GM19468 (cell line): ENCODE measurements at regions not wholly inside any gene's neighbourhood (a gene's known extent, or its start where the extent isn't known, plus 50 kb on each side); places are given as distances from the start of the nearest gene placed in this dataset.
"Not testable (repeated sequence)": the region's sequence is repeated elsewhere in the genome, so short reads cannot be mapped to it uniquely, and the experiment has no call there.

Experiments
- ATAC-seq: cut with Tn5 transposase; IDR thresholded peaks from one replicate; pipeline ENCODE4 v1.9.1; 2021; ENCODE audit warnings: mild to moderate bottlenecking, moderate library complexity, moderate number of reproducible peaks; ENCODE audit not compliant: unreplicated experiment; ENCODE audit errors: extremely low read depth

DNA sequence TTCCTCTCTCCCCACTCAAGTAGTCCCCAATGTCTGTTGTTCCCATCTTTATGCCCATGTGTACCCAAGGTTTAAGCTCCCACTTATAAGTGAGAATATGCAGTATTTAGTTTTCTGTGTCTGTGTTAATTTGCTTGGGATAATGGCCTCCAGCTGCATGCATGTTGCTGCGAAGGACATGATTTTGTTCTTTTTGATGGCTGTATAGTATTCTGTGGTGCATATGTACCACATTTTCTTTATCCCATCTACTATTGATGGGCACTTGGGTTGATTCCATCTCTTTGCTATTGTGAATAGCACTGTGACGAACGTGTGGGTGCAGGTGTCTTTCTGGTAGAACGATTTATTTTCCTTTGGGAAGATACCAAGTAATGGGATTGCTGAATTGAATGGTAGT, 170.2 kb upstream of the AUTS2 start:
- no peak for ATAC-seq

DNA sequence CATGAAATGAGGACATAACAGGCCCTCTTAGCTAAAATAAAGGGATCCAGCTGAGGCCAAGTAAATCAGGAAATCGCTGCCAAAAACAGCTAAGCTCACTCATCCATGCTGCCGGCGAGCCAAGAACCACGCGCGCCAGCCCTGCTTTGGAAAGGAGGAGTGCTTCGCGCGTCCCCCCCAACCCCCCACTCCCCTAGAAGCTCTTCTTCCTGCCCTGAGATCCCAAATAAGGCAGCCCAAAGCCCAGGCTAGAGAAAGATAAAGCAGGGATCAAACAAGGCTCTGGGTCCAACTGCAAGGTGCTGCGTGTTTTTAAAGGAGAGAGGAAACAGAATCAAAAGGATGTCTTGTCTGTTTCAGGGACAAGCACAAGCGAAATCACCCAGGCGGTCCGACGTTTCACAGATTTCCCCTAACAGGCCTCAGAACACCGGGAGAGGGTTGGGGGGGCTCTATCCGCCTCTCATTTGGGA, 168.3 kb upstream of the AUTS2 start:
- no peak for ATAC-seq

DNA sequence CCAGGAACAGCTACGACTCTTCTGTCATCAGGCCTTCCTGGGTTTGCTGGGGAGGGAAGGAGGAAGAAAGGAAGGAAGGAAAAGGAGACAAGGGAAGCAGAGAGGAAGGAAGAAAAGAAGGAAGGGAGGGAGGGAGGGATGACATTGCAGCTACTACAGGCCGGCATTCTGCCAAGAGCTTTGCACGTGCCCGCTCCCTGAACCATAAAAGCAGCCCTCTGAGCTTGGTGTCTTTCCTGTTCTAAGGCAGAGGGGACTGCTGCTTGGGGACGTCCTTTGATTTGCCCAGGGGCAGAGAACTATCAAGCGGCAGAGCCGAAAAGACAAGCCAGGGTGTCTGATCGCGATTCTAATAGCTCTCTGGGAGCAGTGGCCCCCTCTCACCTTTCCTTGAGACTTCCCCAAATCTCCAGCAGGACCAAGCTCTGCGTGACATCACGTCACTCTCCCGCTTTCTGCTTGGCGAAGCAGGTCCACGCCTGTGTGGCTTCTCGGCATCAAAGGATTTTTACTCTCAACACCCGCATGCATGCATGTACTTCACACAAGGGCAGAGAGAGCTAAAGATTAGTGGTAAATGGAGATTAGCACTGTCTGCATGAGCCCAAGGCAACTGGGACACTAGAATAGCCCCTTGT, 167.8 kb upstream of the AUTS2 start:
- no peak for ATAC-seq

DNA sequence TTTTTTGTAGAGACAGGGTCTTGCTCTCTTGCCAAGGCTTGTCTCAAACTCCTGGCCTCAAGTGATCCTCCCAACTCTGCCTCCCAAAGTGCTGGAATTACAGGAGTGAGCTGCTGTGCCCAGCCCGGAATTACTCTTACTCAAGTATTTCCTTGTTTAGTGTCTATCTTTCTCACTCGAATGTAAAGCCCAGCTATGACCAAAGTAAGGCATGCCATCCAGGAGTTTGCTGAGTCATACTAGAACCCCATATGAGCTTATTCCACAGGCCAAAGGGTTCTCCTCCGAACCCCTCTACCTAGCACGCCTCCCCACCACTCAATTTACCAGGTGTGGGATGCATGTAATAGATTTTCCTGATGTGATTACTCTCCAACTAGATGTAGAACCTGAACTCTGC, 166.6 kb upstream of the AUTS2 start:
- ATAC-seq, result no peak

DNA sequence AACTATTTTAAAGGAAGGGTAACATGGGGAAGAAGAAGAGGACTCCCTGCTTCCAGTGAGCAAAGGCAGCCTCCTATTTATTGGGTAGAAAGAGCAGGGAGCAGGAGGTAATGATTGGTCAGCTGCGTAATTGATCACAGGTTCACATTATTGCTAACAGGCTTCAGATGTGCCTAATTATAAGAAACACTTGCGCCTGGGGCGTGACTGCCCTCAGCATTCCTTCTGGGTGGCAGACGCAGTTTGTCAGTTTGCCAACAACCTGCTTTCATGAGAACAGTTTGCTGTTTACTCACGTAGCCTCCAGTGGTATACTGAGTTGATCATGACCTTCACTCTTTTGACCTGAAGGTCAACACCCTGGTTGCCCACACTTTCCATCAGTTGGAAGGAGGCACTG, 166.0 kb upstream of the AUTS2 start:
- not testable (repeated sequence) for ATAC-seq

DNA sequence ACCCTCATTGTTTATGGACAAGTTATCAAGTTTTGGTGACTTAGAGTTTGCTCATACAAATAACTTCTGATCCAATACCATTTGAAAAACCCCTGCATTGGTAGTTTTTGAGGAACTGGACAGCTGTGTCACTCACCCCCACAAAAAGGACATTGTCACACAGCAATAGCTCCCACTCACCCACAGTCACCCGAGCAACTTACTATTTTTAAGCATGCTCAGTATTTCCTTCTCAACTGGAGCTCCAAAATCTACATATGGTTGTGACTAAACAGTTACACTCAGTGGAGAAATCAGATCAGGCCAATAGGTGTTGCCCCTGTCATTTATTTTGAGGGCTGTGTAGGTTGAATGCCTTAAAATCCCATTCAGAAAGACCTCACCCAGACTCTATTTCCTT, 165.2 kb upstream of the AUTS2 start:
- no peak for ATAC-seq

DNA sequence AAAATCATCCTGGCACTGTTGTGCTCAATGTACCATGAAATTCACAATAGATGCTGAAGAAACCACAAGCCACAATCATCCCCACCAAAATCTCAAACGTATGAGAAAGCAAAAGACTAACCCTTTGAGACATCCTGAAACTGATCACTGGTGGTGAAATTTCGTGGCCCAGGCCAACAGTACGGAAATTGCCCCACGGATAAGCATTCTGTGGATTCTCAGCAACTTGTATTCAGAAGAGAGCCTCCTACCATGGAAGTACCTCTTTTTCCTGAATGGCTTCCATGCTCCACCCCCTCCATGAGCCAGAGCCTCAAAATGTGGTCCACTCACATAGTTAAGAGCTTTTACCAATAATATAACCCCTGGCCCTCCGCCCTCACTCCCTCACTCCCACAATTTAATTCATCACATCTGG, 163.9 kb upstream of the AUTS2 start:
- no peak for ATAC-seq

DNA sequence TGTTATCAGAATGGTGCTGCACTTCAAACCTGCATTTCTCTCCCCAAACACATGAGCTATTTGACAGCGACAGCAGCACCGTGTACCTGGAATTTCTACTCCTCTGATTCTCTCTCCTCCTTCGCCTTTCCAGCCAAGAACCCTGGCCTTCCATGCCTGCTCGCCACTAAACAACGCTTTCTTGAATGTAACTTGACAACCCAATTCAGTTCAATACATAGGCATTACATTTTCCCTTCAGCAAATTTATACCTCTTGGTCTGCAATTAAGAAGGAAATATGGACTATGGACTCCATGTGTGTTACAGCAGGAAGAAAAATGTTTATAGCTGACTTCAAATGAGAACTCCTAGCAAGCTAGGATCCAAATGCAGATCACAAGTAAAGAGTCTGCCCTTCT, 162.6 kb upstream of the AUTS2 start:
- ATAC-seq, result no peak

DNA sequence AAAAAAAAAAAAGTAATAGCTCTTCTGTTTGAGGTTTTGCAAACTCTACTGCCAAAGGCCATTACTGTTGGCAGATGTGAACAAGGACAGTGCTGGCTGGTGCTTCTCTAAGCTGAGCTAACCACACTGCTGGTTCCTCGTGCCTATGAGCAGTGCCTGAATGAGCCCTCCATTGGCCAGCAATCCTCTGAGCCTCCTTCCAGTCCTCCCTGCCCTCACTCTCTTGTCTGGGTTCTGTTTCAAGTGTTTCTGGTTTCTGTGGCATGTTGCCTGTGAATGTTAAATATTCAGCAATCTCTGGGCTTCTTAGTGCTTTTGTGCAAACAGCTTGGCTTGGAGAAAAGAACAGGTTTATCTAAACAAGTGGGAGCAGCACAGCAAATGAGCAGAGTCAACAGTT, 161.3 kb upstream of the AUTS2 start:
- ATAC-seq, result no peak

DNA sequence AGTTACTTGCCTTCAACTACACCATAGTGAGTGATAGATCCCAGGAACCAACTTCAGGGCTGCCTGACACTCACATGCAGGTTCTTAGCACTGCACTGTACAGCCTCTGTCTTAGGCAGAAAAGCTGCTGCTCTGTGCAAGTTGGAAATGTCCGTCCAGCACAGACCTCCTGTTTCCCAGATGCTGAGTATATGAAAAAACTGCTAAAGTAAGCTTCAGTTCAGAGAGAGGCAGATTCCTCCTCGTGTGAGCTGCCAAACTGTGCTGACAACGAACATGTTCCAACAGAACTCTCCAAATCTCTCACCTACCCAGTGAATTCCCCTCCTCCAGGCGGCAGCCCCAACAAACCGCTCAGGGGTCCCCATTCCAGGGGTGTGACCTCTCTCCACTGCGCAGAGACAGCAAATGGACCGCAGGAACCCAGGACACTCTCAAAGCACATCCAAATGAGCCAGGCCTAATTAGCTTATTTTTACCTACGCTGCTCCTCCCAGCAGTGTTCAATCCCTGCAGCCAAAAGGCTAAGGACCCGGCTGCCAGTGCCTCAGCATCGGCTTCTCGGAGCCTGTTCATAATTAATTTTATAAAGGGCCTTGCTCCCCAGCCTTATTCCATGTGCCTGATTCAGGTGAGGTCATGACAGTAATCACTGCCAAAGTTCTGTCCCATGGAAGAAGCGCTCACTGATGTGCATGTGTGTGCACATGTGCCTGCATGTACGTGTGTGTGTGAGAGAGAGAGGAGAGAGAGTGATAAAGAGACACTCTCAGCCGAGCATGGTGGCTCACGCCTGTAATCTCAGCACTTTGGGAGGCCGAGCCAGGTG, 159.5 kb upstream of the AUTS2 start:
- no peak for ATAC-seq

DNA sequence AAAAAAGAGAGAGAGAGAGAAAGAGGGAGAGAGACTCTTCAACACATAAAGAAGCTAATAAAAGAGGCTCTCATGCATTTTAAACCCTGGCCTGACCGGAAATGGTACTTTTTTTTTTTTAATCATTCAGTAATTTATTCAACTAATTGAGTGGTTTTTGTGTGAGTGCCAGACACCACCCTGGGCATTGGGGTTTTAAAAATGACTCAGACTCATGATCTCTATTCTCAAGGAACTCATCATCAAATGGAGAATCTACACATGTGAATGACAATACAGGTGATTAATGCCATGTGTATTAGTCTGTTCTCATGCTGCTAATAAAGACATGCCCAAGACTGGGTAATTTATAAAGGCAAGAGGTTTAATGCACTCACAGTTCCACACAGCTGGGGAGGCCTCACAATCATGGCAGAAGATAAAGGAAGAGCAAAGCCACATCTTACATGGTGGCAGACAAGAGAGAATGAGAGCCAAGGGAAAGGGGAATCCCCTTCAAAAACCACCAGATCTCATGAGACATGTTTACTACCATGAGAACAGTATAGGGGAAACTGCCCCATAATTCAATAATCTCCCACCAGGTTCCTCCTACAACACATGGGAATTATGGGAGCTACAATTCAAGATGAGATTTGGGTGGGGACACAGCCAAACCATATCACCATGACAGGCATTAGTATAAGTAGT, 158.5 kb upstream of the AUTS2 start:
- ATAC-seq, result no peak

DNA sequence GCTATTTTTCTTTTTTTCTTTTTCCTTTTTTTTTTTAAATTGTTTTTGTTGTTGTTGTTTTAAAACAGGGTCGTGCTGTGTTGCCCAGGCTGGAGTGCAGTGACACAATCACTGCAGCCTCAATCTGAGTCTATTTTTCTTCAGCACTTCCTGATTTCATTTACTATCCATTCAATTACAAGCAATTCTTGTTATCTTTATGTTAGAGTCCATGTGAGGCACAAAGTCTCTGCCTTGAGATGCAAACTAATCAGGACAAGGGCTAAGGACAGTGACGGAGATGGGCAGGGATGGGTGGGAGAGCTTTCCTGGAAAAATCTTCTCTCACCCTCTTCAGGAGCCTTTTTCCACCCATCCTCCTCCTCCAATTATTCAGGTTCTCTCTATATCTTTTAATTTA, 157.3 kb upstream of the AUTS2 start:
- ATAC-seq, result no peak

DNA sequence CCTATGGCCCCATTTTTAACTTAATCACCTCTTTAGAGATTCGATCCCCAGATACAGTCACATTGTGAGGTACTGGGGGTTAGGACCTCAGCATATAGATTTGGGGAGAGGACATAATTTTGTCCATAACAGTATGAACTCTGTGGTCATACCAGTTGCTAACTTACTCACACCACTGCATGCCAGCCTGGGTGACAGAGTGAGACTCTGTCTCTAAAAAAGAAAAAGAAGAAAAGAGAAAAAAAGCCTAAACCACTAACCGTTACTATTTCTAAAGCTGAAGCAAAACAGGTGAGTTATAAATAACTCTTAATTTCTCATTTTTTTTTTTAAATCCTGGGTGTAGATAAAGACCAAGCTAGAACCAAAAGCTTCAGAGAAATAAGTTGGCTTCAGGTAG, 155.1 kb upstream of the AUTS2 start:
- ATAC-seq, result no peak

DNA sequence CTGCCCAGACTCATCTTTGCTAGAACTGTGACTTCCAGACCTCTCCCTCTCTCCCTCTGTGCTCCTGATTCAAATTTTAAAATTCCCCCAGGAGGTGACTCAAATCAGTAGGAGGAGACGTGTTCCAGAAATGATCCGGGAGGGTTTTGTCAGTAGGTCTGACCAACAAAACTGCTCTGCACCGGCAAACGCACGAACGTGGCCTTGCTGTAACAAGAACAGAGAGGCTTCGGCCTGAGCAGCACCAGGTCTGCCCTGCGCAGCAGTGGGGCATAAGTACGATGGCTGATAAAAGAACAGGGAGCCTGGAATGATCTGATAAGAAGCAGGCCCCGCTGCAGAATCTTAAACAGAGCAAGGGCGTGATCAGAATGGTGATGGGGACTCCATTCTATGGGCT, 152.7 kb upstream of the AUTS2 start:
- ATAC-seq, result no peak

DNA sequence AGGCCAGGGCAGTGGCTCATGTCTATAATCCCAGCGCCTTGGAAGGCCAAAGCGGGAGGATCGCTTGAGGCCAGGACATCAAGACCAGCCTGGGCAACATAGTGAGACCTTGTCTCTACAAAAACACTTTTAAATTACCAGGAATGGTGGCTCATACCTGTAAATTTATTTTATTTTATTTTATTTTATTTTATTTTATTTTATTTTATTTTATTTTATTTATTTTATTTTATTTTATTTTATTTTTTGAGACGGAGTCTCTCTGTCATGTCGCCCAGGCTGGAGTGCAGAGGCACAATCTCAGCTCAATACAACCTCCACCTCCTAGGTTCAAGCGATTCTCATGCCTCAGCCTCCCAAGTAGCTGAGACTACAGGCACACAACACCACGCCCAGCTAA, 152.1 kb upstream of the AUTS2 start:
- ATAC-seq, result not testable (repeated sequence)

DNA sequence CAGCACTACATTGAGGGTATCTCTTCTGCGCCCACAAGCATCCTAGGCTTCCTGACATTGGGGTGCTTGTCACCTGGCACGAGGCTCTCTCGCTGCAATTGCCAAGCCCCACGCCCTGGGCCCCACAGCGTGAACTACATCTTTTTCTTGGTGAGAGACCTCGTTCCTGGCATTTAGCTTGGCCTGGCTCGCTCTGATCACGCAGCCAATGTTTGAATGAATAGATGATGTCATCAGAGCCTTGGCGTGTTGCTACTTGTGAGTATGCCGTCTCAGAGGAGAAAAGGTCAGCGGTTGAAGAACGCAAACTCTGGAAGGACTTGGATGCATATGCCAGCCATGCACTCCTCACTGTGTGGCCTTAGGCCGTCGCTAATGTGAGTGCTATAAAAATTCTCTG, 150.2 kb upstream of the AUTS2 start:
- ATAC-seq, result no peak

DNA sequence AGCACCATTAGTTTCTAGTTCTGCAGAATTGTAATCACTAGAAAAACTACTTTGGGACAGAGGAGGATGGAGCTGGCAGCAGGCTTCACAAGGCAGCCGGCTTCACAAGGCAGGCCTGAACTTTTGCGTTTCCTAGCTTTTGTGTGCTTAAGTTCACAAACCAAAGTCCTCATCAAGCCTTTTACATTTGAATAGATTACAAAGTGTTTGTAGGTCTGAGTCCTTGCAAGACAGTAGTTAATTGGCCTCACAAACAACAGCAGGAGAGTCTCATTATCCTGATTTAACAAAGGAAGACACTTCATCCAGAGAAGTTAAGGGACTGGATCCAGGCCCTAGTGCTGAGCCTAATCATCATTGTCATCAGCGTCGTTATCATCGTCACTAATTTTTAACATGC, 147.8 kb upstream of the AUTS2 start:
- no peak for ATAC-seq

DNA sequence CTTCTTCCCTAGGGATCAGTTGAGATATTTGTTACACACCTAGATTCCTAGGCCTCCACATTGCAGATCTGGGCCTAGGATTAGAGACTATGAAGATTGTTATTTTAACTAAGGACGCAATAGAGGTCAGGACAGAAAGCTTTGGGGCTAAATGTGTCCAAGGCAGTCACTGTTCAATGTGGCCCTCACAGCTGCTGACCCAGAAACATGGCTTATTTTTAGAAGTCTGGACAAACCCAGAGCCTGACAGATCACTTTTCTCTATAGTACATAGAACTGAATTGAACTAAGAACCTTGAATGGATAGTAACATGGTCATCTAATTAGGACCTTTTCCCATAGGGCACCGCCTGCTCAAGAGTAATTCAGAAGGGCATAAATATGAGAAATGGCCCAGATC, 146.6 kb upstream of the AUTS2 start:
- no peak for ATAC-seq

DNA sequence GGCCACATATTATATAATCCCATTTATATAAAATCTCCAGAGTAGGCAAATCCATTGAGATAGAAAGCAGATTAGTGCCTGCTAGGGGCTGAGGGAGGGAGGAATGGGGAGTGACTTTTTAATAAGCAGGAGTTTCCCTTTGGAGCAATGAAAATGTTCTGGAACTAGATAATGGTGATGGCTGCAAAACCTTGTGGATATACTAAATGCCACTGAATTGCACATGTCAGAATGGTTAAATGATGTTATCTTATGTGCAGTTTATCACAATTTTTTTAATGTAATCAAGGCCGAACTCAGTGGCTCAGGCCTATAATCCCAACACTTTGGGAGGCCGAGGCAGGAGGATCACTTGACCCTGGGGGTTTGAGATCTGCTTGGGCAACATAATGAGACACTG, 145.5 kb upstream of the AUTS2 start:
- ATAC-seq, result no peak

DNA sequence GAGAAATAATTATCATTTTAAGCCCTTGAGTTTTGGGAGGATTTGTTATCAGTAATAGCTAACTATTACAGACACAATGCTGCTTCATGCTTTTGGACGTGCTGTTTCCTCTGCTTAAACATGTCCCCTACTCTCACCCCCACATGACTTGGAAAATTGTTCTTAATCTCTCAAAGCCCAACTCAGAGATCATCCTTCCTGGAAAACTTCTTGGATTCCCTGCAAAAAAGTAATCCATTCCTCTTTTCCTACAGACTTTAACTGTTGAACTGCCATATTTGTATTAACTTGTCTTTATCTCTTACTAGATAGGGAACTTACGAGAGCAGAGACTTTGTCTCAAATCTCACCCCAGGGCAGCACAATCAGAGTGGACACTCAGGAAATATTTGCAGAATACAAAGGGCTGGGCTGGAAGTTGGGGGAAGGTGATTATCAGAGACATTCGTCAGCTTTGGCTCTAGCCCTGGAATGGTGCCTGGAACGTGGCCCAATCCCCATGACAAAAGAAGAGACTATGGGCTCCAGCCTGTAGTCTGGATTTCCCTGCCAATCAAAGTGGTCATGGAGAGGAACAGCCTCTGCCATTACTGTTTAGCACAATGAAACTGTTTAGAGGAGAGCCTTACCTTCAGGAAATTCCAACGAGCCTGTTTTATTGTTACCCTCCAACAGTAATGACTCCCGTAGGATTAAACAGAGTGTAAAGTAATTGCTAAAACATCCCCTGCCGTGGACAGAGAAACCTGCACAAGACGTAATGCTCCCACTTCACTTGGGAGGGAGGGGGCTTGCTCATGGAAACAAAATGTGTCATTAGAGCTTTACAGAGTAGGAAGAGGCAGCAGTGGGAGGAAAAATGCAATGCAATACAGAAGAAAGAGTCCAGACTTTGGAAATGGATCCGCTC, 140.4 kb upstream of the AUTS2 start:
- ATAC-seq, result no peak
